H54 (cell line): ENCODE measurements at regions not wholly inside any gene's neighbourhood (a gene's known extent, or its start where the extent isn't known, plus 50 kb on each side); places are given as distances from the start of the nearest gene placed in this dataset.

Experiments used
- DNase-seq: peaks from one replicate; pipeline ENCODE4 v3.0.0; 2011; ENCODE audit warnings: low spot score, mixed read lengths; ENCODE audit not compliant: insufficient read length
- FAIRE-seq: peaks from 3 replicates; lab custom pipeline; 2011; peaks lifted over from hg19 to GRCh38; lab: Jason Lieb, UNC
- POLR2A ChIP-seq: IDR thresholded peaks from 2 replicates; pipeline ENCODE4 v1.6.1; 2011; ENCODE audit warnings: low read depth, mild to moderate bottlenecking, low read length

GRCh38 chr2:62305421-62306176 is 109.7 kb downstream of the B3GNT2 start:
- DNase-seq (no peak), FAIRE-seq (no peak)
- no peak for TF ChIP-seq POLR2A

- DNase-seq, result peak; percentile 85
- TF ChIP-seq POLR2A, result no peak
- peak; percentile 89 for FAIRE-seq
These were observed 108.8 kb downstream of the B3GNT2 start for GRCh38 chr2:62304429-62305417.

GRCh38 chr2:62303788-62304187 is 107.9 kb downstream of the B3GNT2 start:
- DNase-seq, result no peak
- no peak for TF ChIP-seq POLR2A
- no peak for FAIRE-seq

DNA sequence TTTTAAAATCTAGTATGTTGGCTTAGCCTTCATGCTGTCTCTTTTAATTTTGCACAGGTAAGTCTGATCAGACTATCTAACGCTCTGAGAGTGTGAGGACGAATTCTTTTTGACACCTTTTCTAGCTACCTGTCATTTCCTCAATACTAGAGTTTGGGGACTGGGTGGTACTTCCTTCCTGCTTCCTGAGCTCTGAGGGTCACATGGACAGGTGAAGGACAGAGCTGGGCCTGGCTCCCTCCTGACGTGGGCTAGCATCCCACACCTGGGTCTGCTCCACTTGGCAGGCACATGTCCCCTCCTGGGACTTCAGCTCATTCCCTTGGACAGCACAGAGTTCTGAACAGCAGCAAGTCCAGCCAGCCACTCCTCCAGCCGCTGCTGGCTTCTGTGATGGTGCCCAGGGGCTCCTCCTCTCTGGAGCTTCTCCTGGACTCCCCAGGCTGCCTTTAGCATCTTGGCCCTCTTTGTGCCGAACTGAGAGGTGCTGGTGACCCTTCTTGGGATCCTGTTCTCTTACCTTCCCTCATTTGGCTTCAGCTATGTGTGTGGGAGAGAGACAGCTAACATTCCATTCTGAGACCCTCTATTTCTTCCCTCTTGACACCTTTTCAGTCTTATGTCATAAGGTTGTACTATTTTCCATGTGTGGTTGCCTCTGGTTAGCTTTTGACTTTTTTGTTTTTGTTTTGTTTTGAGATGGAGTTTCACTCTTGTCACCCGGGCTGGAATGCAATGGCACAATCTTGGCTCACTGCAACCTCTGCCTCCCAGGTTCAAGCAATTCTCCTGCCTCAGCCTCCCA is 106.9 kb downstream of the B3GNT2 start:
- no peak for TF ChIP-seq POLR2A
- FAIRE-seq (no peak), DNase-seq (no peak)

DNA sequence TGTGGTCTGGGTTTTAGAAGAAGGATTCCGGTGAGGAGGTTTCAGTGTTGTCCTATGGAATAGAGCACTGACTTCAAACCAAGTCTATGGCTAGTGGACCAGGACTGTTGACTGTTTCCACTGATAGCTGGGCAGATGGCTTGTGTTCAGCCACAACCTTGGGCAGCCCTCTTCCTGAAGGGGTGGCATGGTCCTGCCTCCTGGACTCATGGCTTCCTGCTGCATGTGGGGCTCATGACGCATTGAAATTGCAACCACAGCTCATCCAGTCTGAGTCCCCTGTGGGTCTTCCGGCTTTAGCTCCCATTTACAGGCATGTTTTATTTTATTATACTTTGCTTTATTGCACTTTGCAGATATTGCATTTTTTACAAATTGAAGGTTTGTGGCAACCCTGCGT is 105.0 kb downstream of the B3GNT2 start:
- TF ChIP-seq POLR2A, result no peak
- DNase-seq (no peak), FAIRE-seq (no peak)

DNA sequence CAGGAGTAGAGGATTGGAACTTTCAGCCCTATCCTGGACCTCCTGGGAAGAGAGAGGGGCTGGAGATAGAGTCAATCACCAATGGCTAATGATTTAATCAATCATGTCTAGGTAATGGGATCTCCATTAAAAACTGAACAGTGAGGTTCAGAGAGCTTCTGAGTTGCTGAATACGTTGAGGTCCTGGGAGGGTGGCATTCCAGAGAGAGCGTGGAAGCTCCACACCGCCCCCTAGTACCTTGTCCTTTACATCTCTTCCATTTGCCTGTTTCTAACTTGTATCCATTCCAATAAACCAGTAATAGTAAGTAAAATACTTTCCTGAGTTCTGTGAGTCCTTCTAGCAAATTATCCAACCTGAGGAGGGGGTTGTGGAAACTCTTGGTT is 101.7 kb downstream of the B3GNT2 start:
- TF ChIP-seq POLR2A, result no peak
- FAIRE-seq, result no peak
- DNase-seq, result no peak

- FAIRE-seq (no peak), DNase-seq (no peak)
- TF ChIP-seq POLR2A, result no peak
These were observed 101.1 kb downstream of the B3GNT2 start for GRCh38 chr2:62296832-62297623.

DNA sequence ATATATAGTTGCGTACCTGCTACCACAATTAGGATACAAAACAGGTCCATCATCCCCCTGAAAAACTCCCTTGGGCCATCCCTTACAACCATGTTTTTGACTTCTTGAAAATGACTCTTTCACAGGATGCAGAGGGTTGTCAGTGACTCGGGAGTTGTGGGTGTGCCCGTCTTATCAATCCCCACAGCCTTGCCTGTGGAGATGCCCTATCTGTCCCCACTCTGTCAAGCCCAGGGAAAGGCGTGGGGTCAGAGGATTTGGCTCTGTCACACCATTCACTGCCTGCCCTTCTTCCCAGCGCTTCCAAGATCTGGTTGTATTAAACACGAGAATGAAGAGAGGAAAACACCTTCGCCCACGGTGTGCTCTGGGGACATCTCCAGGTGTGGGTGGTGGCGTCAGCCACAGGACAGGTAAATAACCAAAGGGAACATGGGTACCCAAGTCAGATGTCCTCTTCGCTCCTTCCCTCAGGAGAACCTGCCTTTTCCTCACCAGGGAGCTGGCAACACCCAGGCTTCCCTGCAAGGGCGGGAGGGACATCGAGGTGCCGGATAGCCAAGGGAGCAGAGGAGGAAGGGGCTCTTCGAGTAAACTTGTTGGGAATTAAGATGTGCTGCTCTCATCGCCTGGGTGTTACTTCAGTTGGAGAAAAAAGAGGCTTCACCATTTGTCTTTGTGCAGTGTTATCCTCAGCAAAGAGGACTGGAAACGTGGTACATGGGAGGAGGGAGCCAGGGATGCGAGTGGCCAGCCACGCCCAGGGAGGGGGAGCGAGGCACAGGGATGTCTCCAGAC is 100.3 kb downstream of the B3GNT2 start:
- DNase-seq (no peak), FAIRE-seq (no peak)
- TF ChIP-seq POLR2A, result no peak

DNA sequence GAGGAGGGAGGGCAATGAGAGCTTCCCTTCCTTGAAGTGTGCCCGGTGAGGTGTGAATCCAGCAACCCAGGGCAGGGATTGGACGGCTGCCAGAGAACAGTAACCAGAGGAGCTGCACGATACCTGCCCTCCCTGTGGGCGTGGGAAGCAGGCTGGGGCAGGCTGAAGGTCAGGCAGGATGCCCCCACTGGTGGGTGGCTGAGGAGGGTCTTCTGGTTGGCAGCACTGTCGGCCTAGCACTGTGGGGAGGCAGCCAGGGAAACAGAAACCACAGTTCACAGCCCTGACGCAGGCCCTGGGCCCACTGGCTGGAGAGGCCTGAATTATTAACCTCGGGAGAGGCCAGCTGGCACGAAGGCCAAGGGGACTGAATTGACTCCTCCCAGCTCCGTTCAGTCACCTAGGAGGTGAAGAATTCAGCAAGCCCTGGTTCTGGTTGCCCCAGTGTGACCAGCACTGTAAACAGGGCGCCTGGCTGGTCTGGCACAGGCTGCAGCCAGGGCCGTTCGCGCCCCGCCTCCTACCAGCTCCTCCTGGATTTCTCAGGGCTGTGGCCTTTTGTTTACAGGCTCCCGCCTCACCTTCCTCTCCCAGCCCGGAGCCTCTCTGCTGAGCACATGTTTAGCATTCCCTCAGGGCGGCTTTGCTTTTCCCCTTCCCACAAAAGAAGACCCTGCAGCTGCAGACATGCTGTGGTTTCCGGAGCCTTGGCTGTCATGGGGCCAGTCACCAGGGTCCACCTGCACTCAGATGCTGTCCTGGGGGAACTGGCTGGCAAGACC is 97.8 kb downstream of the B3GNT2 start:
- no peak for TF ChIP-seq POLR2A
- DNase-seq (no peak), FAIRE-seq (no peak)

DNA sequence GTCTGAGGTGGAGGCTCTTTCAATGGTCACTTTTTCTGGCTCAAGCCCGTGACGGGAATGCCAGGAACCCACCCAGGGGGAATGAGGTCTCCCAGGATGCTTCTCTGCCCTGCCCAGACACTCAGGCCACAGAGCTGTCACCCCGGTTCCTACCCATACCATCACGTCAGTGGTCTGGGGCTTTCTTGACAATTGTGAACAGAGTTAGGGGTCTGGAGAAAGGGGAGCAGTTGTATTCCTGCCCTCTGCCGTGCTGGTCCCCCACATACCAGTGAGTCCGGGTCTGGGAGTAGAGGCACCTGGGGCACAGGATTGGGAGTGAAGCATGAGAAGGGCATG is 97.2 kb downstream of the B3GNT2 start:
- FAIRE-seq, result no peak
- TF ChIP-seq POLR2A, result no peak
- DNase-seq, result no peak

DNA sequence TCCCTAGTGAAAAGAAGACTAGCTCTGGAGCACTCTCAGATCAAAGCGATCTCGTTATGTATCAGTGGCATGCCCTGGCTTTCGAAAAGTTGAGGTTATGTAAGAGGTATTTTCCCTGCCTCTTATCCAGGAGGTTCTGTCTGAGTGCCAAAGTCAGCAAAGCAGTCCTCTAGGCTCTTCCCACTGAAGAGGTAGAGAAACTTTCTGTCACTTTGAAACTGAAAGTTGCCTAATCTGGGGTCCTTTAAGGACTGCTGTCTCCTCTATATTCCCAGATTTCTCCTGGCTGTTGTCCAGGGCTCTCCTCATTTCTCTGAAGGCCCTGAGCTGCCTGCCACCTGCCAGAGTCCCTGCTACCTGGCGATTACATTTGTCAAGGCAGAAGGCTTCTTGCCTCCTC is 96.3 kb downstream of the B3GNT2 start:
- FAIRE-seq (no peak), DNase-seq (no peak)

GRCh38 chr2:62291517-62292137 is 95.7 kb downstream of the B3GNT2 start:
- no peak for DNase-seq
- no peak for TF ChIP-seq POLR2A
- no peak for FAIRE-seq

More for the DNA sequence above, 96.3 kb downstream of the B3GNT2 start:
- no peak for TF ChIP-seq POLR2A
